Vagina (tissue), 2 donors: ENCODE measurements at regions not wholly inside any gene's neighbourhood (a gene's known extent, or its start where the extent isn't known, plus 50 kb on each side); places are given as distances from the start of the nearest gene placed in this dataset.
A peak's percentile ranks its signal among the peaks of the same experiment; 100 is the strongest.

ENCODE experiments used
- DNase-seq, 2 donors: peaks; one replicate each; pipeline ENCODE4 v3.0.0-alpha.2; 2017; ENCODE audit errors: extremely low spot score in 2 of 2
- H3K27ac ChIP-seq: fragments of 200-600 bp; sonication (generic); one replicate; pipeline ENCODE4 v1.5.1; 2019
- H3K27me3 ChIP-seq: fragments of 200-600 bp; sonication (generic); one replicate; pipeline ENCODE4 v1.5.1; 2019
- H3K36me3 ChIP-seq, 2 donors: fragments of 200-600 bp; sonication (generic); one replicate each; pipeline ENCODE4 v1.5.1; 2017 to 2019
- H3K4me1 ChIP-seq: fragments of 200-600 bp; sonication (generic); one replicate; pipeline ENCODE4 v1.5.1; 2019
- H3K4me3 ChIP-seq, 2 donors: fragments of 200-600 bp; sonication (generic); 1 replicate in 1 of 2; 2 replicates in 1 of 2; pipeline ENCODE4 v1.5.1; 2016 to 2019
- H3K9me3 ChIP-seq: fragments of 200-600 bp; sonication (generic); one replicate; pipeline ENCODE4 v1.5.1; 2019
- POLR2A ChIP-seq, 2 donors: fragments of 450-650 bp; IDR thresholded peaks; one replicate each; pipeline ENCODE4 v1.6.1; 2017; ENCODE audit warnings: antibody characterized with exemption in 2 of 2, mild to moderate bottlenecking in 2 of 2, moderate library complexity in 2 of 2
- POLR2AphosphoS5 ChIP-seq, 2 donors: sonication (generic); formaldehyde crosslinking; IDR thresholded peaks; one replicate each; pipeline ENCODE4 v1.9.0; 2017; ENCODE audit warnings: antibody characterized with exemption in 2 of 2, mild to moderate bottlenecking in 2 of 2, low read depth in 1 of 2; ENCODE audit not compliant: insufficient read depth in 1 of 2
- intact Hi-C: fragments of 100-400 bp; cut with DNase I; formaldehyde crosslinking; loops from one replicate; pipeline ENCODE4 v1.15.1; 2023
- TF ChIP-seq, protein P1 (sequence below), 3 experiments: fragments of 450-650 bp in 2 of 3; fragments of 200-600 bp in 1 of 3; sonication (generic) in 1 of 3; IDR thresholded peaks; one replicate each; pipeline ENCODE4 v1.5.1; 2017 to 2019; ENCODE audit warnings: antibody characterized with exemption in 3 of 3, mild to moderate bottlenecking in 2 of 3, moderate library complexity in 2 of 3

DNA sequence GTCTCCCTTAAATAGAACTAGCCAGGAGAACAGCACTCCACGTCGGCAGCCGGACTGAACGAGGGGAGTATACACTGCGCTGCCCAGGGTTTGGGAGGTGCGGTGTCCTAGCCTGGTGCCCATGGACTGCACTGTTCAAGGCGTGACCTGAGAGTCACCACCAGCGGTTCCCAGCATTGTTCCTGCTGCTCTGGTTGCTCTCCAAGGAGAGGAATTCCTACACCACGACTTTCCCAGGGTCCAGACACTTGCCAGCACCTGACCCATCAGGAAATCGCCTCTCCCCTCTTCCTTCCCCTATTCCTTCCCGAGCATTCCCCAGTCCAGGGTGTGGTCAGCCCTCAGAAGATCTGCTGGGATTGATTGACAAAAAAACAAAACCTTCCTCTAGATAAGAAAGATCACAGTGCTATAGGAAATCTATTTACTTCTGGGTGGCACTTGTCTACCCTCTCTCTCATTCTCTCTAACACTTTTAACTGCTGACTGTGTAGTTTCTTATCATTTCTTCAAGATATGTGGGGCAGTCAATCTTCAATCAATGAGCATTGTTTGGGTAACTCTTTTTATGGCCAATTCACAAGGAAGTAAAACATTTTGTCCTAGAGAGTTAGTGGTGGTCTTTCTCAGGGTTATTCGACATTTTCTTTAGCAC, 297.8 kb upstream of the ACTBL2 start:
- Histone ChIP-seq H3K4me1 (peaks cover 47% of the 10 kb centered on the region), H3K27me3 (no peaks in the 10 kb centered on the region), H3K4me3 (no peak overlapping the region), H3K9me3 (no peaks in the 10 kb centered on the region), H3K36me3 (no peaks in the 10 kb centered on the region), H3K27ac (no peak overlapping the region)
- intact Hi-C loops = loop anchor here (5.0 kb wide), 1 partner anchor 682 kb away; the partner anchor contains the start of gene PLK2
- TF ChIP-seq POLR2A (IDR thresholded peaks at IDR 0.05) (no peak), POLR2AphosphoS5 (IDR thresholded peaks at IDR 0.05; ENCODE audit: insufficient read depth in 1 of 2, low read depth in 1 of 2) (no peak)
- TF ChIP-seq, protein P1, sequence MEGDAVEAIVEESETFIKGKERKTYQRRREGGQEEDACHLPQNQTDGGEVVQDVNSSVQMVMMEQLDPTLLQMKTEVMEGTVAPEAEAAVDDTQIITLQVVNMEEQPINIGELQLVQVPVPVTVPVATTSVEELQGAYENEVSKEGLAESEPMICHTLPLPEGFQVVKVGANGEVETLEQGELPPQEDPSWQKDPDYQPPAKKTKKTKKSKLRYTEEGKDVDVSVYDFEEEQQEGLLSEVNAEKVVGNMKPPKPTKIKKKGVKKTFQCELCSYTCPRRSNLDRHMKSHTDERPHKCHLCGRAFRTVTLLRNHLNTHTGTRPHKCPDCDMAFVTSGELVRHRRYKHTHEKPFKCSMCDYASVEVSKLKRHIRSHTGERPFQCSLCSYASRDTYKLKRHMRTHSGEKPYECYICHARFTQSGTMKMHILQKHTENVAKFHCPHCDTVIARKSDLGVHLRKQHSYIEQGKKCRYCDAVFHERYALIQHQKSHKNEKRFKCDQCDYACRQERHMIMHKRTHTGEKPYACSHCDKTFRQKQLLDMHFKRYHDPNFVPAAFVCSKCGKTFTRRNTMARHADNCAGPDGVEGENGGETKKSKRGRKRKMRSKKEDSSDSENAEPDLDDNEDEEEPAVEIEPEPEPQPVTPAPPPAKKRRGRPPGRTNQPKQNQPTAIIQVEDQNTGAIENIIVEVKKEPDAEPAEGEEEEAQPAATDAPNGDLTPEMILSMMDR (IDR thresholded peaks at IDR 0.05) = no peak
- DNase-seq = no peak

DNA sequence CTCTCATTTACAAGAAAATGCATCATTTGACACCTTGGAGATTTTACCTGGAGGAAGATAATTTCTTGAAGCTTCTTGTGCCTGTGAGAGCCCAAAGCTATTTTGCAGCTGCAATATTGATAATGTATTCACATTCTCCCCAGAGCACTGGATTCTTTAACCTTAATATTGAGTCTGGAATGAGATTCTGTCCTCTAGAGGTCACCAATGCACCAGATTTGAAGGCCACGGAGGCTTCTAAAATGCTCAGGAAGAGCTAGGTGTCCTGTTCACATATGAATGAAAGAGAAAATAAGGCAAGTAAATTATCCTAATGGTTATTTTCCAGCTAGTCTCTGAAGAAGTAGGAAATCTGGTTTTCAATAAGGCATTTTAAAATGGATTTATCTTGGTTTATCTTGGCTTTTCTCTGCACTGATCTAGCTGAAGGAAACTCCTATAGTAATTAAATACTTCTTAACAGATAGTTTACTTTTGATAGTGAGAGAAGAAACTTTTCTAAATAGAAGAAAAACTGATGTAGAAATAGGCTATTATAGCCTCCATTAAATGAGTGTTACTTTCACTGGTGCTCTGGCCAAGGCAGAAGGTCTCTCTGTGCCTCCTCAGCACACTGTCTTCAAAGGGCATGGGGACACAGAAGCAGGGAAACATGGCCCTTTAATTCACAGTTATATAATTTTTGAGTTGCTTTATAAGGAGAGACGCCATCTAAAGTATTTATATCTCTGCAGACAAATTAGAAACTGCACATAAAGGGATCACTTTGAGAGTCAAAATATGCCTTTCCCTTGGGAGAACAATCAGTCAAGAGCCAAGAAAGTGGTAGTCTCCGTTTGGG, 297.0 kb upstream of the ACTBL2 start:
- H3K36me3 ChIP-seq = no peaks in the 10 kb centered on the region
- no peak overlapping the region for H3K4me3 ChIP-seq
- H3K9me3 ChIP-seq = no peaks in the 10 kb centered on the region
- H3K27ac ChIP-seq = peak overlapping the region; percentile 22
- peaks cover 48% of the 10 kb centered on the region for H3K4me1 ChIP-seq
- intact Hi-C loops = loop anchor here (5.0 kb wide), 1 partner anchor 683 kb away; the partner anchor contains the start of gene PLK2
- DNase-seq = no peak
- H3K27me3 ChIP-seq = no peaks in the 10 kb centered on the region
- TF ChIP-seq POLR2A (IDR thresholded peaks at IDR 0.05) = no peak
- TF ChIP-seq, protein P1 (IDR thresholded peaks at IDR 0.05) = peak; percentile 50 to 71 (median 64)

DNA sequence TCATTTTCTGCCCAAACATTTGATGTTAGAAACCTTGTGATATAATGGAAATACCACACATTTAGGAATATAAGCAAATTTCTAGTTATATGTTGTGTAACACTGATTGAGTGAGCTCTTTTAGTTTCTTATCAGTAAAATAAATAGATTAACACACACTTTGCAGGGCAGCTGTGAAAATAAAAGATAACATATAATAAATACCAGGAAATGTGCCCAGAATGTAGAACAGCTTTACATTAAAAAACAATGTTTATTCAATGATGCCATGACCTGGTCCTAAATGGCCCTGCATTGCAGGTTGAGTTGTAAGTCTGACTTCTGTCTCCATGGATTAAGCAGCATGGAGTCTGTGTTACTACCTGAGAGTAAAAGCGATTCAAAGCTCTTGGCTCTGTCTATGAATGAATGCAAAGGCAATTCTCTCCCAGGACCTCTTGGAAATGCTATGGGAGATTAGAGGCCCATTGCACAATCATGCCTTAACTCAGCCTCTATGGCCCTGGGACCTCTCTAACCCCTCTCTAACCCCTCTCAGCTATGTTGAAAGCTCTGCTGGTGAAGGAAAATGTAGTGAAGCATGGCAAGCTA, 296.0 kb upstream of the ACTBL2 start:
- H3K4me1 ChIP-seq = peaks cover 40% of the 10 kb centered on the region
- no peak overlapping the region for H3K27ac ChIP-seq
- TF ChIP-seq, protein P1 (IDR thresholded peaks at IDR 0.05) = no peak
- no peak for TF ChIP-seq POLR2AphosphoS5 (IDR thresholded peaks at IDR 0.05; ENCODE audit: insufficient read depth in 1 of 2, low read depth in 1 of 2)
- no peak for TF ChIP-seq POLR2A (IDR thresholded peaks at IDR 0.05)
- no peak for DNase-seq
- H3K4me3 ChIP-seq = no peak overlapping the region
- H3K9me3 ChIP-seq = no peaks in the 10 kb centered on the region
- H3K36me3 ChIP-seq = no peaks in the 10 kb centered on the region
- intact Hi-C loops = no loop called here
- H3K27me3 ChIP-seq = no peaks in the 10 kb centered on the region

DNA sequence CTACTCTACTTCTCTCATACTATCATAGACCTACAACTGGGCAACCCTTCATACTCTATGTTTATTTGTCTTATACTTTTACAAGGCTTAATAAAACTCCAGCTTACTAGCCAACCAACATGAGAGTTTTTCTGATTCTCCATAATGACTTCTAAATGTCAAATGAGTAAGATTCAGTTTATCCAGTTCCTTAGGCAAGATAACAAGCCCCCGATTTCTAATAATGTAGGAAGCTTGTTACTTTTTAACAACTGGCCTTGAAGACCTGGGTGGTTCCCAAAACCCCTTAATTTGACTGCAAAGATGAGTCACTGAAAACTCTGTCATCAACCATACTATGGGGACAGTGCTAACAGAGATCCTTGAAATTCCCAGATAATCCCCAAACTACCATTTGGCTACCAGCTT, 294.6 kb upstream of the ACTBL2 start:
- intact Hi-C loops = no loop called here
- H3K27me3 ChIP-seq = no peaks in the 10 kb centered on the region
- no peak overlapping the region for H3K4me3 ChIP-seq

More for the DNA sequence above, 294.6 kb upstream of the ACTBL2 start:
- H3K27ac ChIP-seq = no peak overlapping the region
- TF ChIP-seq, protein P1 (IDR thresholded peaks at IDR 0.05) = no peak
- TF ChIP-seq POLR2AphosphoS5 (IDR thresholded peaks at IDR 0.05; ENCODE audit: insufficient read depth in 1 of 2, low read depth in 1 of 2) (no peak), POLR2A (IDR thresholded peaks at IDR 0.05) (no peak)
- H3K4me1 ChIP-seq = peaks cover 31% of the 10 kb centered on the region
- no peak for DNase-seq
- H3K36me3 ChIP-seq = no peaks in the 10 kb centered on the region
- no peaks in the 10 kb centered on the region for H3K9me3 ChIP-seq
